IMR-90 (cell line): ENCODE measurements at regions not wholly inside any gene's neighbourhood (a gene's known extent, or its start where the extent isn't known, plus 50 kb on each side); places are given as distances from the start of the nearest gene placed in this dataset.

Experiments used
- BHLHE40 ChIP-seq: fragments of 150-350 bp; IDR thresholded peaks from 2 replicates; pipeline ENCODE4 v1.6.1; 2016; ENCODE audit warnings: mild to moderate bottlenecking, low read depth, low read length
- CEBPB ChIP-seq: IDR thresholded peaks from 2 replicates; pipeline ENCODE4 v1.6.1; 2012; ENCODE audit warnings: low read depth, low read length, improper control_type of control experiment
- CHD1 ChIP-seq: IDR thresholded peaks from 2 replicates; pipeline ENCODE4 v1.6.1; 2012; ENCODE audit warnings: low read depth, low read length, improper control_type of control experiment
- CTCF ChIP-seq: conservative IDR thresholded peaks from 2 replicates; pipeline ENCODE4 v1.5.1; 2012; ENCODE audit warnings: mild to moderate bottlenecking, low read depth, low read length, improper control_type of control experiment
- ELK1 ChIP-seq: fragments of 150-350 bp; IDR thresholded peaks from 2 replicates; pipeline ENCODE4 v1.6.1; 2016; ENCODE audit warnings: low read depth, mild to moderate bottlenecking, low read length, moderate library complexity, borderline replicate concordance
- FOS ChIP-seq: fragments of 150-350 bp; IDR thresholded peaks from 2 replicates; pipeline ENCODE4 v1.6.1; 2016; ENCODE audit warnings: low read depth, low read length
- MAFK ChIP-seq: IDR thresholded peaks from 2 replicates; pipeline ENCODE4 v1.6.1; 2012; ENCODE audit warnings: low read depth, low read length, improper control_type of control experiment
- MXI1 ChIP-seq: IDR thresholded peaks from 2 replicates; pipeline ENCODE4 v1.6.1; 2012; ENCODE audit warnings: low read depth, mild to moderate bottlenecking, low read length, moderate library complexity, borderline replicate concordance
- POLR2A ChIP-seq: IDR thresholded peaks from 2 replicates; pipeline ENCODE4 v1.6.1; 2012; ENCODE audit warnings: mild to moderate bottlenecking, low read depth, low read length
- RAD21 ChIP-seq: IDR thresholded peaks from 2 replicates; pipeline ENCODE4 v1.6.1; 2012; ENCODE audit warnings: low read length, improper control_type of control experiment
- RCOR1 ChIP-seq: IDR thresholded peaks from 2 replicates; pipeline ENCODE4 v1.6.1; 2012; ENCODE audit warnings: mild to moderate bottlenecking, low read length, improper control_type of control experiment; ENCODE audit not compliant: insufficient replicate concordance
- RFX5 ChIP-seq: IDR thresholded peaks from 2 replicates; pipeline ENCODE4 v1.8.0; 2012; ENCODE audit warnings: low read depth, mild to moderate bottlenecking, low read length, moderate library complexity
- SMC3 ChIP-seq: fragments of 150-350 bp; IDR thresholded peaks from 2 replicates; pipeline ENCODE4 v1.6.1; 2016; ENCODE audit warnings: low read depth, mild to moderate bottlenecking, antibody characterized with exemption, low read length, moderate library complexity
- USF2 ChIP-seq: fragments of 150-350 bp; IDR thresholded peaks from 2 replicates; pipeline ENCODE4 v1.6.1; 2017; ENCODE audit warnings: mild to moderate bottlenecking, antibody characterized with exemption, low read length, low read depth

GRCh38 chr5:68644971-68645370 is 429.4 kb downstream of the PIK3R1 start:
- no peak for TF ChIP-seq POLR2A
- TF ChIP-seq RCOR1: no peak
- no peak for TF ChIP-seq MAFK
- no peak for TF ChIP-seq CTCF
- TF ChIP-seq ELK1: no peak
- TF ChIP-seq RFX5: no peak
- no peak for TF ChIP-seq RAD21
- no peak for TF ChIP-seq SMC3
- TF ChIP-seq CEBPB: no peak
- TF ChIP-seq USF2: no peak
- TF ChIP-seq BHLHE40: no peak
- TF ChIP-seq FOS: no peak
- TF ChIP-seq MXI1: no peak
- TF ChIP-seq CHD1: no peak
